Endothelial cell of umbilical vein (primary cell): ENCODE measurements at regions not wholly inside any gene's neighbourhood (a gene's known extent, or its start where the extent isn't known, plus 50 kb on each side); places are given as distances from the start of the nearest gene placed in this dataset.

ENCODE experiments used
- BruUV-seq: library from RNA; stranded (reverse); fragments of 400-500 nt; replicated peaks from 2 replicates; lab custom pipeline; 2021; lab: Mats Ljungman, UMichigan
- CTCF ChIA-PET: fragments of 300-600, 350-600 bp; sonication (Branson Sonifier 250); formaldehyde crosslinking; loops from one replicate; lab custom pipeline; 2021; ENCODE audit warnings: antibody characterized with exemption, inconsistent platforms; lab: Charles Lee
- POLR2A ChIA-PET: fragments of 300-600, 350-600 bp; sonication (Branson Sonifier 250); formaldehyde crosslinking; loops from one replicate; lab custom pipeline; 2021; ENCODE audit warnings: antibody characterized with exemption, inconsistent platforms; lab: Charles Lee
- DNase-seq: peaks from one replicate; pipeline ENCODE4 v3.0.0-alpha.2; 2011; ENCODE audit warnings: low read depth, low spot score
- FAIRE-seq: peaks from 2 replicates; lab custom pipeline; 2011; peaks lifted over from hg19 to GRCh38; lab: Jason Lieb, UNC
- H2AFZ ChIP-seq: 2 replicates; pipeline ENCODE4 v1.6.0; 2012; ENCODE audit warnings: low read depth, low read length, control low read depth, inconsistent platforms
- H3K27ac ChIP-seq: 2 replicates; pipeline ENCODE4 v1.5.1; 2011; ENCODE audit warnings: low read depth, mild to moderate bottlenecking, control low read depth, low read length, moderate library complexity; ENCODE audit not compliant: insufficient read depth
- H3K27me3 ChIP-seq, 2 experiments: 2 replicates each; pipeline versions ENCODE4 v1.6.0 to v1.6.1; 2011; ENCODE audit warnings: low read length in 2 of 2, mixed read lengths in 1 of 2; ENCODE audit not compliant: control insufficient read depth in 2 of 2, insufficient read depth in 2 of 2
- H3K36me3 ChIP-seq, 2 experiments: 2 replicates in 1 of 2; 3 replicates in 1 of 2; pipeline ENCODE4 v1.5.1; 2011; ENCODE audit warnings: low read length in 2 of 2, mild to moderate bottlenecking in 1 of 2, moderate library complexity in 1 of 2; ENCODE audit not compliant: control insufficient read depth in 2 of 2, insufficient read depth in 2 of 2; ENCODE audit errors: extremely low read depth in 1 of 2
- H3K4me1 ChIP-seq: 3 replicates; pipeline ENCODE4 v1.5.1; 2011; ENCODE audit warnings: mild to moderate bottlenecking, low read length; ENCODE audit not compliant: control insufficient read depth, insufficient read depth; ENCODE audit errors: extremely low read depth
- H3K4me2 ChIP-seq: 2 replicates; pipeline ENCODE4 v1.6.1; 2011; ENCODE audit warnings: low read length, control low read depth, mixed read lengths; ENCODE audit not compliant: insufficient read depth
- H3K4me3 ChIP-seq, 3 experiments: fragments of 200-600 bp in 1 of 3; sonication (generic), shearing (Covaris generic) in 1 of 3; replicated peaks in 1 of 3; 2 replicates each; pipeline ENCODE4 v1.5.1; 2011 to 2016; ENCODE audit warnings: control low read depth in 3 of 3, low read length in 3 of 3, mild to moderate bottlenecking in 2 of 3, inconsistent platforms in 1 of 3, low read depth in 1 of 3, moderate library complexity in 1 of 3; ENCODE audit not compliant: insufficient read depth in 1 of 3
- H3K79me2 ChIP-seq: 2 replicates; pipeline ENCODE4 v1.6.0; 2012; ENCODE audit warnings: low read length, inconsistent platforms; ENCODE audit not compliant: control insufficient read depth, insufficient read depth
- H3K9ac ChIP-seq: replicated peaks from 2 replicates; pipeline ENCODE3; 2011; ENCODE audit warnings: low read length, control low read depth; ENCODE audit not compliant: insufficient read depth; ENCODE audit errors: extremely low read depth
- H3K9me1 ChIP-seq: replicated peaks from 3 replicates; pipeline ENCODE4 v1.6.0; 2011; ENCODE audit warnings: mild to moderate bottlenecking, low read length; ENCODE audit not compliant: control insufficient read depth, insufficient read depth; ENCODE audit errors: extremely low read depth
- H3K9me3 ChIP-seq: replicated peaks from 2 replicates; pipeline ENCODE4 v1.5.1; 2012; ENCODE audit warnings: low read length, inconsistent platforms; ENCODE audit not compliant: control insufficient read depth, insufficient read depth
- H4K20me1 ChIP-seq: replicated peaks from 2 replicates; pipeline ENCODE3; 2011; ENCODE audit warnings: mild to moderate bottlenecking, low read length; ENCODE audit not compliant: control insufficient read depth, insufficient read depth; ENCODE audit errors: extremely low read depth
- CTCF ChIP-seq, 2 donors: IDR thresholded peaks; 1 replicate in 1 of 2; 2 replicates in 1 of 2; pipeline ENCODE4 v1.5.1; 2011; ENCODE audit warnings: low read length in 2 of 2, mild to moderate bottlenecking in 2 of 2, moderate library complexity in 2 of 2, control low read depth in 1 of 2, inconsistent platforms in 1 of 2, low read depth in 1 of 2; ENCODE audit not compliant: insufficient read depth in 1 of 2; ENCODE audit errors: extremely low read depth in 1 of 2
- EZH2 ChIP-seq: IDR thresholded peaks from 2 replicates; pipeline ENCODE4 v1.6.1; 2012; ENCODE audit warnings: borderline replicate concordance, low read depth, mild to moderate bottlenecking, moderate library complexity, low read length, inconsistent platforms; ENCODE audit not compliant: severe bottlenecking
- FOS ChIP-seq: IDR thresholded peaks from 2 replicates; pipeline ENCODE4 v1.6.1; 2011; ENCODE audit warnings: mild to moderate bottlenecking, low read length, moderate library complexity, borderline replicate concordance; ENCODE audit not compliant: insufficient read depth
- GATA2 ChIP-seq: IDR thresholded peaks from 2 replicates; pipeline ENCODE4 v1.7.0; 2011; ENCODE audit warnings: low read depth, mild to moderate bottlenecking, moderate library complexity, mixed read lengths, low read length; ENCODE audit not compliant: insufficient read length, insufficient read depth
- JUN ChIP-seq: IDR thresholded peaks from 2 replicates; pipeline ENCODE4 v1.6.1; 2011; ENCODE audit warnings: borderline replicate concordance, low read depth; ENCODE audit not compliant: insufficient read length, insufficient read depth
- MAX ChIP-seq: IDR thresholded peaks from 2 replicates; pipeline ENCODE4 v1.6.1; 2011; ENCODE audit not compliant: insufficient read depth, insufficient read length
- MYC ChIP-seq: IDR thresholded peaks from one replicate; pipeline ENCODE4 v1.6.1; 2011; ENCODE audit warnings: mild to moderate bottlenecking, low read depth, low read length
- POLR2A ChIP-seq: IDR thresholded peaks from 2 replicates; pipeline ENCODE4 v1.6.1; 2012; ENCODE audit warnings: low read depth, mild to moderate bottlenecking, control low read depth, low read length
- POLR2AphosphoS5 ChIP-seq: IDR thresholded peaks from 2 replicates; pipeline ENCODE4 v1.6.1; 2012; ENCODE audit warnings: low read depth, mild to moderate bottlenecking, control low read depth, low read length, moderate library complexity; ENCODE audit not compliant: insufficient read depth
- dilution Hi-C: fragments of 300-500 bp; cut with MboI; formaldehyde crosslinking; loops from one replicate; pipeline ENCODE4 v1.15.0; 2019; ENCODE audit warnings: low sequenced_read_pairs; ENCODE audit not compliant: extremely low pct_ligation_motif_present
- intact Hi-C: fragments of 100-400 bp; cut with micrococcal nuclease; formaldehyde crosslinking; loops from one replicate; pipeline ENCODE4 v1.10.0; 2022

- Histone ChIP-seq H3K9me3 (no peaks in the 10 kb centered on the region), H3K36me3 (no peaks in the 10 kb centered on the region), H3K27me3 (no peaks in the 10 kb centered on the region), H3K4me2 (no peak overlapping the region), H3K27ac (no peak overlapping the region), H3K79me2 (no peaks in the 10 kb centered on the region), H3K9ac (no peak overlapping the region), H3K4me3 (no peak overlapping the region), H2AFZ (no peak overlapping the region), H4K20me1 (no peaks in the 10 kb centered on the region), H3K9me1 (no peaks in the 10 kb centered on the region), H3K4me1 (peaks cover 13% of the 10 kb centered on the region)
- POLR2A ChIA-PET = no interaction called here
- no peak for DNase-seq
- FAIRE-seq = no peak
- dilution Hi-C loops (no loop called here), intact Hi-C loops (no loop called here)
- CTCF ChIA-PET = no interaction called here
- BruUV-seq = no TSS peak
- TF ChIP-seq FOS = no peak
Measured at GRCh38 chr7:47044625-47045024, 537.3 kb downstream of the TNS3 start.

DNA sequence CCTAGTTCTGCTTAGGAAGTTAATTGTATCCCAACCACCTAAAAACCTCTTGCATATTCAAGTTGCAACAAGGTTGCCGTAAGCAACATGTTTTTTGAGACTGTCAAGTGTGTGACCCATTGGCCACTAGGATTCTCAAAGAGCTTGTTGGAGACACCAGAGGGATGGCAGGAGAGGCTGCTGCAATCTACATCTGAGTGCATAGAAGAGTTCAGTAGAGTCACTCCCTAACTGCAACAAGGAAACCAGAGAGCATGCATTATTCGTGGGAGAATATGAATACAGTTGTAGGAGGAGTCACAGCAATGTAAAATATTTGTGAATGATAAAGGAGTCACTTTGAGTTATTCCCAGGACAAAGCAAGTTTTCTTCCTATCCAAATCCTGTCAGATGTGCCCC lies 538.6 kb downstream of the TNS3 start:
- no peak for TF ChIP-seq EZH2
- TF ChIP-seq JUN = no peak
- no peak for TF ChIP-seq CTCF (IDR thresholded peaks at IDR 0.05; ENCODE audit: extremely low read depth in 1 of 2, insufficient read depth in 1 of 2, low read depth in 1 of 2, low read length in 2 of 2)
- TF ChIP-seq POLR2AphosphoS5 = no peak
- TF ChIP-seq POLR2A = no peak
- no peak for TF ChIP-seq FOS
- TF ChIP-seq GATA2 = no peak
- TF ChIP-seq MAX = no peak
- TF ChIP-seq MYC = no peak
- intact Hi-C loops = no loop called here
- Histone ChIP-seq H3K4me3 (no peak overlapping the region), H3K27ac (no peak overlapping the region), H3K4me2 (no peak overlapping the region), H3K27me3 (no peaks in the 10 kb centered on the region), H4K20me1 (no peaks in the 10 kb centered on the region), H3K9me1 (no peaks in the 10 kb centered on the region), H3K36me3 (no peaks in the 10 kb centered on the region), H3K9me3 (no peaks in the 10 kb centered on the region), H2AFZ (no peak overlapping the region), H3K79me2 (no peaks in the 10 kb centered on the region), H3K9ac (no peak overlapping the region), H3K4me1 (peaks cover 24% of the 10 kb centered on the region)
- DNase-seq = no peak
- dilution Hi-C loops = no loop called here
- CTCF ChIA-PET = no interaction called here
- no TSS peak for BruUV-seq
- no peak for FAIRE-seq
- POLR2A ChIA-PET = no interaction called here
